Activated T-helper 2 cell treated with anti-CD3 and anti-CD28 coated beads, Interferon-gamma antibody, Interleukin-2, Interleukin-4, amounts not matched to agents 10 μg/mL and 5 μg/mL and 100 μg/mL, durations not matched to agents 14 hours and 24 hours and 36 hours (primary cell): ENCODE measurements at regions not wholly inside any gene's neighbourhood (a gene's known extent, or its start where the extent isn't known, plus 50 kb on each side); places are given as distances from the start of the nearest gene placed in this dataset.
"Not testable (repeated sequence)": the region's sequence is repeated elsewhere in the genome, so short reads cannot be mapped to it uniquely, and the experiment has no call there.

ENCODE experiments used
- DNase-seq: peaks from one replicate; pipeline ENCODE4 v3.0.0; 2021; ENCODE audit warnings: low spot score
- H3K27ac Mint-ChIP-seq: one replicate; pipeline ENCODE4 v1.8.0; 2021; ENCODE audit warnings: mixed read lengths
- H3K27me3 Mint-ChIP-seq: one replicate; pipeline ENCODE4 v1.8.0; 2021; ENCODE audit warnings: low read depth, mixed read lengths
- H3K36me3 Mint-ChIP-seq: one replicate; pipeline ENCODE4 v1.8.0; 2021; ENCODE audit warnings: low read depth, mixed read lengths
- H3K4me1 Mint-ChIP-seq: one replicate; pipeline ENCODE4 v1.8.0; 2021; ENCODE audit warnings: low read depth, mixed read lengths
- H3K4me3 Mint-ChIP-seq: one replicate; pipeline ENCODE4 v1.8.0; 2021; ENCODE audit warnings: low read depth, mild to moderate bottlenecking, moderate library complexity, mixed read lengths
- H3K9me3 Mint-ChIP-seq: one replicate; pipeline ENCODE4 v1.8.0; 2021; ENCODE audit warnings: mixed read lengths
- intact Hi-C: fragments of 100-400 bp; cut with micrococcal nuclease; formaldehyde crosslinking; loops from one replicate; pipeline ENCODE4 v1.15.1; 2023

GRCh38 chr4:49523816-49524765, 538.0 kb downstream of the CWH43 start:
- H3K27ac Mint-ChIP-seq, intact Hi-C loops, H3K4me1 Mint-ChIP-seq, H3K4me3 Mint-ChIP-seq, H3K27me3 Mint-ChIP-seq, DNase-seq, H3K36me3 Mint-ChIP-seq, H3K9me3 Mint-ChIP-seq: not testable (repeated sequence)

- intact Hi-C loops, DNase-seq, H3K27ac Mint-ChIP-seq, H3K4me3 Mint-ChIP-seq, H3K4me1 Mint-ChIP-seq, H3K36me3 Mint-ChIP-seq, H3K27me3 Mint-ChIP-seq: not testable (repeated sequence)
- peaks cover 33% of the 10 kb centered on the region for H3K9me3 Mint-ChIP-seq
These were observed 573.0 kb downstream of the CWH43 start for GRCh38 chr4:49558916-49559676.

DNA sequence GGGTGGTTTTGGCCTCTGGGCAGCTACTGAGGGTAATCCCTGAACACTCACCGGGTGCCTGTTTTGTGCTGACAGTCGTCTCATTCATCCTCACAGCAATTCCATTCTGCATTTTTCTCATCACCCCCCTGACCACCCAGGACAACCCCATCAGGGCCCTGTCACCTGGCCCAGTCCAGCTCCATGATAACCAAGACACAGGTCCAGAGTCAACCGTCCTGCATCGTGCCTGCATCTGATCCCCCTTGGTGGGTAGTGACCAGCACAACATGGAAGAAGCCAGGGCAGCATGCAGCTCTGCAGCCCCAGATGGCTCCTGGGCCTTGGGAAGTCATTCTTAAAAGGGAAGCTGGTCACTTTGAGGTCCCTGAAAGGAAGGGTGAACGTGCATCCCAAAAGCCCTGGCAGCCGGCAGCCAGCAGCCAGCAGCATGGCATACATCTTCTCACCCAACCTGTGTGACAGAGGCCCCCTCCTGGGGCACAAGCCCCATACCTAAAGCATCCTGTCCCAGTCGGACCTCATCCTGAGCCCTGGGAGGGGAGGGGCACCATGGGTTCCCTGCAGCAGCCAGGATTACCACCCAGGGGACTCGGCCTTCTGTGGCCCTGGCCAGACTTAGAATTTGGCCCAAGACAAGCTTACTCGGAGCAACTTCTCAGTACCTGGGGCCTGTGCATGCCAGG, 574.2 kb downstream of the CWH43 start:
- H3K27ac Mint-ChIP-seq, H3K4me1 Mint-ChIP-seq, intact Hi-C loops, H3K36me3 Mint-ChIP-seq, H3K4me3 Mint-ChIP-seq, DNase-seq, H3K27me3 Mint-ChIP-seq: not testable (repeated sequence)
- peaks cover 25% of the 10 kb centered on the region for H3K9me3 Mint-ChIP-seq

DNA sequence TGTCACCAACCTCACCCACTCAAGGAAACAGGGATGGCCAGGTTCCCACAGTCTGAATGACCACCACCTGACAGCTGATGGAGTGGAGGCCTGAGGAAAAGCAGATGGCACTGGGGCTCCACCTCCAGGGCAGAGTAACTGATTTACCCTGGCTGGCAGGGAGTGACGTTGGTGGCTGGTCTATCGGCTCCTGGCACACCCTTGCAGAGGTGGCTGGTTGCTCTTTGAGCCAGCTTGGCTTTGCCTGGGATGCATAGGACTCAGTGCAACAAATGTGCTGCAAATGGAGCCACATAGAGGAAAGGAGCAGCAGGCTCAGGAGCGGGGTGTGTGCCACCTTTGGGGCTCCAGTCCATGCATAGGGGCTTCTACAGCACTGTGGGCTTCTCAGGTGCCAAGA, 574.8 kb downstream of the CWH43 start:
- DNase-seq, H3K27ac Mint-ChIP-seq, H3K4me3 Mint-ChIP-seq, intact Hi-C loops, H3K27me3 Mint-ChIP-seq, H3K36me3 Mint-ChIP-seq, H3K4me1 Mint-ChIP-seq: not testable (repeated sequence)
- peaks cover 25% of the 10 kb centered on the region for H3K9me3 Mint-ChIP-seq

DNA sequence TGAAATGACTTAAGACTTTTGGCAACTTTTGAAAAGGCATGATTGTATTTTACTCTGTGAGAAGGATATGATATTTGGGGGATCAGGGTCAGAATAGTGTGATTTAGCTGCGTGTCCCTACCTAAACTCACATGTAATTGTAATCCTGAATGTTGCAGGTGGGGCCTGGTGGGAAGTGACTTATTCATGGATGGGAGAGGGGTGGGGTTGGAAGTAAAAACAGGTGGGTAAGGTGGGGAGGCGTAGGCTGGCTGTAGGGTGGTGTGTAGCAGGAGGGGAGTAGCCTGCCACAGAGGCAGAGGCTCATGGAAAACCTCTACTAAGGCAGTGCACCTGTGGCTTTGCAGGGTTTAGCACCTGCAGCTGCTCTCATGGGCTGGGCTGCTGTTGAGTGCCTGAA, 584.2 kb downstream of the CWH43 start:
- H3K9me3 Mint-ChIP-seq: peaks cover 49% of the 10 kb centered on the region
- H3K4me1 Mint-ChIP-seq, H3K4me3 Mint-ChIP-seq, H3K27ac Mint-ChIP-seq, DNase-seq, intact Hi-C loops, H3K36me3 Mint-ChIP-seq, H3K27me3 Mint-ChIP-seq: not testable (repeated sequence)

GRCh38 chr4:49573666-49574215, 587.7 kb downstream of the CWH43 start:
- H3K36me3 Mint-ChIP-seq, H3K4me1 Mint-ChIP-seq, H3K4me3 Mint-ChIP-seq, DNase-seq, intact Hi-C loops, H3K27me3 Mint-ChIP-seq, H3K27ac Mint-ChIP-seq: not testable (repeated sequence)
- H3K9me3 Mint-ChIP-seq: peaks cover 59% of the 10 kb centered on the region

- intact Hi-C loops, H3K27ac Mint-ChIP-seq, H3K4me3 Mint-ChIP-seq, H3K36me3 Mint-ChIP-seq, DNase-seq, H3K27me3 Mint-ChIP-seq, H3K4me1 Mint-ChIP-seq: not testable (repeated sequence)
- H3K9me3 Mint-ChIP-seq: peaks cover 59% of the 10 kb centered on the region
These were observed 589.2 kb downstream of the CWH43 start for GRCh38 chr4:49575250-49575649.

- H3K4me3 Mint-ChIP-seq, DNase-seq, intact Hi-C loops, H3K27ac Mint-ChIP-seq, H3K27me3 Mint-ChIP-seq, H3K4me1 Mint-ChIP-seq, H3K36me3 Mint-ChIP-seq: not testable (repeated sequence)
- H3K9me3 Mint-ChIP-seq: peaks cover 45% of the 10 kb centered on the region
These were observed 592.3 kb downstream of the CWH43 start for GRCh38 chr4:49578371-49578770.

DNA sequence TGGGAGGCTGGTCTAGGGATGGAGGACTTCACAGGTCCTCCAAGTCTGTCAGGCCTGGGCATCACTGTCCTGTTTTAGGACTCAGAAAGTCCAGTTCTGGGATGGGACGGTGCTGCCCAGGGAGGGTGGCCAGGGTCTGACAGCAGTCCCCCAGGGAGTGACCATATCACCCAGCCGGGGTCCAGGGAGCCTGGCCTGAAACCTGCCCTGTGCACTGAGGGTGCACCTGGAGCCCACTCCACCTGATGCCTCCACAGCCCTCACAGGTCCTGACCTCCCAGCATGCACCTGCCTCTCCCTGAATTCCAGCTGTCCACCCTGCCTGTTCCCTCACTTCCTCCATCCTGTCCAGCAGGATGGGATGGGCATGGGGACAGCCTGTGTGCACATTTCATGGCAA, 592.8 kb downstream of the CWH43 start:
- DNase-seq, H3K4me3 Mint-ChIP-seq, intact Hi-C loops, H3K27me3 Mint-ChIP-seq, H3K27ac Mint-ChIP-seq, H3K4me1 Mint-ChIP-seq, H3K36me3 Mint-ChIP-seq: not testable (repeated sequence)
- peaks cover 46% of the 10 kb centered on the region for H3K9me3 Mint-ChIP-seq

DNA sequence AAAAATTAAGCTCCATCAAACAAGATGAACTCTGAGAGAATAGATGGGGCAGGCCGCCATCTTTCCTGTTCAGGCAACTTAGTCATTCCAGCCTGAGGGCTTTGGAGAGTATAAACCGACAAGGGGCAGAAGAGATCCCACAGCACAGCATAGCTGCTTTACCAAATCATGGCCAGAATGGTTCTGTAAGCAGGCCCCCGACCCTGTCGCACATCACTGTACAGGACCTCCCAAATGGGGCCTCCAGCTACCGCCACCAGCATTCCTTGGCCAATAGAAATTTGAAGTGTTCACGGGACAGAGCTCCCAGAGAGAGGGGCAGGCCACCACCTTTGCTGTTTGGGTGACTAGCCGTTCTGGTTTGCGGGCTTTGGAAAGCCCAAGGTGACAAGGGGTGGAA, 594.1 kb downstream of the CWH43 start:
- H3K36me3 Mint-ChIP-seq, H3K4me1 Mint-ChIP-seq, intact Hi-C loops, H3K4me3 Mint-ChIP-seq, H3K27me3 Mint-ChIP-seq, DNase-seq, H3K27ac Mint-ChIP-seq: not testable (repeated sequence)
- peaks cover 38% of the 10 kb centered on the region for H3K9me3 Mint-ChIP-seq

GRCh38 chr4:49588401-49588800, 602.3 kb downstream of the CWH43 start:
- H3K9me3 Mint-ChIP-seq, intact Hi-C loops, DNase-seq, H3K4me3 Mint-ChIP-seq, H3K27ac Mint-ChIP-seq, H3K27me3 Mint-ChIP-seq, H3K36me3 Mint-ChIP-seq, H3K4me1 Mint-ChIP-seq: not testable (repeated sequence)

DNA sequence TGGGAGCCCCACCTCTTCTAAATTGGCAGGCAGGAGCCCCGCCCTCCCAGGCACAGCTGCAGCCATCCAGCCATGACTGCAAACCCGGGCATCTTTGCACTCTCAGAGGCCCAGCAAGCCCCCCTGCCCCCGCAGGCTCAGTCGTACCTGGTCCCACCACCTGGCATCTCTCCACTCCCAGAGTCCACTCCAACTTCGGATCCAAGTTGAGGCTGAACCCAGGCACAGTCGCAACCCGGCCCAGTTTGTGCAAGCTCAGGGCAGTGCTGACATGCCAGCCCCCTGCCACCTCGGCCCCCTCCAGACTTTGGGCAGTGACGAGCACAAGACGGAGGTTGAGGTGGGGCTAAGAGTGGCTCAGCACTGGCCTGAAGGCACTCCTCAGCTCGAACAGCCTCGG, 632.4 kb downstream of the CWH43 start:
- H3K27ac Mint-ChIP-seq, DNase-seq, H3K4me1 Mint-ChIP-seq, H3K36me3 Mint-ChIP-seq, H3K27me3 Mint-ChIP-seq, intact Hi-C loops, H3K4me3 Mint-ChIP-seq: not testable (repeated sequence)
- peaks cover 12% of the 10 kb centered on the region for H3K9me3 Mint-ChIP-seq
